ENCODE measurements at regions not wholly inside any gene's neighbourhood (a gene's known extent, or its start where the extent isn't known, plus 50 kb on each side); places are given as distances from the start of the nearest gene placed in this dataset.

GRCh38 chr13:76600081-76600480 is 286.1 kb downstream of the KCTD12 start:
- TF ChIP-seq CTCF (IDR thresholded peaks at IDR 0.05) (no peak), POLR2A (IDR thresholded peaks at IDR 0.05) (no peak)

Measured in Peyer's patch (tissue), 4 donors.